ENCODE measurements at regions not wholly inside any gene's neighbourhood (a gene's known extent, or its start where the extent isn't known, plus 50 kb on each side); places are given as distances from the start of the nearest gene placed in this dataset.

GRCh38 chr6:225907-226306, 66.4 kb upstream of the DUSP22 start:
- ChIA-PET CTCF (interaction anchor here (0.6 to 4.5 kb wide), 6 partner anchors 9 to 164 kb away, joined by 3 to 30 read pairs (median 4); no protein-coding TSS in a partner anchor), POLR2A (interaction anchor here (0.8 to 8.5 kb wide), 12 partner anchors 10 to 277 kb away, joined by 3 to 53 read pairs (median 3); partner anchors contain the start of genes DUSP22 and IRF4)
- ATAC-seq (no peak), DNase-seq (no peak)
- peaks cover 1% of the 10 kb centered on the region for H3K27me3 Mint-ChIP-seq
- no peak for TF ChIP-seq CTCF (IDR thresholded peaks at IDR 0.05)
- intact Hi-C loops (cut with micrococcal nuclease): loop anchor here (2.0 to 5.0 kb wide), 2 partner anchors 37 to 66 kb away; partner anchors contain the start of gene DUSP22
- no peaks in the 10 kb centered on the region for H3K9me3 Mint-ChIP-seq
- peaks cover 77% of the 10 kb centered on the region for H3K4me1 Mint-ChIP-seq (ENCODE audit: low read depth)
- peak overlapping the region; percentile 91 for H3K27ac Mint-ChIP-seq
- H3K36me3 Mint-ChIP-seq (ENCODE audit: low read depth): no peaks in the 10 kb centered on the region
- no peak overlapping the region for H3K4me3 Mint-ChIP-seq

- Mint-ChIP-seq H3K4me1 (ENCODE audit: low read depth) (peaks cover 75% of the 10 kb centered on the region), H3K36me3 (ENCODE audit: low read depth) (no peaks in the 10 kb centered on the region), H3K27me3 (peaks cover 1% of the 10 kb centered on the region), H3K27ac (peak overlapping the region; percentile 91), H3K4me3 (no peak overlapping the region), H3K9me3 (no peaks in the 10 kb centered on the region)
- intact Hi-C loops (cut with micrococcal nuclease): loop anchor here (5.0 kb wide), 1 partner anchor 66 kb away; the partner anchor contains the start of gene DUSP22
- CTCF ChIA-PET: interaction anchor here (0.6 to 4.5 kb wide), 7 partner anchors 9 to 356 kb away, joined by 3 to 30 read pairs (median 4); no protein-coding TSS in a partner anchor
- POLR2A ChIA-PET: interaction anchor here (1.0 to 8.5 kb wide), 12 partner anchors 11 to 273 kb away, joined by 3 to 53 read pairs (median 4); partner anchors contain the start of genes DUSP22 and IRF4
- DNase-seq: no peak
- no peak for TF ChIP-seq CTCF (IDR thresholded peaks at IDR 0.05)
- no peak for ATAC-seq
Measured at GRCh38 chr6:226516-227073, 65.7 kb upstream of the DUSP22 start.

GRCh38 chr6:227074-227782, 65.1 kb upstream of the DUSP22 start:
- Mint-ChIP-seq H3K27ac (peak overlapping the region; percentile 4), H3K4me3 (no peak overlapping the region), H3K9me3 (no peaks in the 10 kb centered on the region), H3K4me1 (ENCODE audit: low read depth) (peaks cover 74% of the 10 kb centered on the region), H3K36me3 (ENCODE audit: low read depth) (no peaks in the 10 kb centered on the region), H3K27me3 (peaks cover 1% of the 10 kb centered on the region)
- intact Hi-C loops (cut with micrococcal nuclease): loop anchor here (5.0 kb wide), 1 partner anchor 65 kb away; the partner anchor contains the start of gene DUSP22
- ATAC-seq: no peak
- CTCF ChIA-PET: interaction anchor here (0.8 to 4.5 kb wide), 7 partner anchors 10 to 356 kb away, joined by 3 to 30 read pairs (median 4); no protein-coding TSS in a partner anchor
- no peak for TF ChIP-seq CTCF (IDR thresholded peaks at IDR 0.05)
- POLR2A ChIA-PET: interaction anchor here (1.0 to 8.5 kb wide), 9 partner anchors 11 to 272 kb away, joined by 3 to 53 read pairs (median 7); partner anchors contain the start of genes DUSP22 and IRF4
- peak; percentile 61 for DNase-seq

- TF ChIP-seq CTCF (IDR thresholded peaks at IDR 0.05): no peak
- Mint-ChIP-seq H3K36me3 (ENCODE audit: low read depth) (no peaks in the 10 kb centered on the region), H3K4me1 (ENCODE audit: low read depth) (peaks cover 75% of the 10 kb centered on the region), H3K4me3 (no peak overlapping the region), H3K27ac (no peak overlapping the region), H3K9me3 (no peaks in the 10 kb centered on the region), H3K27me3 (peaks cover 1% of the 10 kb centered on the region)
- POLR2A ChIA-PET: interaction anchor here (1.0 to 8.5 kb wide), 6 partner anchors 32 to 175 kb away, joined by 4 to 53 read pairs (median 7); partner anchors contain the start of genes DUSP22 and IRF4
- intact Hi-C loops (cut with micrococcal nuclease): loop anchor here (5.0 kb wide), 1 partner anchor 64 kb away; the partner anchor contains the start of gene DUSP22
- CTCF ChIA-PET: interaction anchor here (0.8 to 4.5 kb wide), 6 partner anchors 11 to 355 kb away, joined by 3 to 30 read pairs (median 5); no protein-coding TSS in a partner anchor
- ATAC-seq (no peak), DNase-seq (no peak)
Measured at GRCh38 chr6:227812-228338, 64.4 kb upstream of the DUSP22 start.
